GM23248 (cell line): ENCODE measurements at regions not wholly inside any gene's neighbourhood (a gene's known extent, or its start where the extent isn't known, plus 50 kb on each side); places are given as distances from the start of the nearest gene placed in this dataset.

Experiments used
- DNase-seq: peaks from one replicate; pipeline ENCODE4 v3.0.0-alpha.2; 2015
- H2AFZ ChIP-seq: fragments of 200-600 bp; sonication (generic); 2 replicates; pipeline ENCODE4 v1.6.1; 2016; ENCODE audit warnings: antibody characterized with exemption
- H3F3A ChIP-seq: fragments of 200-600 bp; sonication (generic); 2 replicates; pipeline ENCODE4 v1.6.1; 2016; ENCODE audit warnings: mild to moderate bottlenecking, antibody characterized with exemption, mixed run types; ENCODE audit not compliant: insufficient read depth
- H3K27ac ChIP-seq: fragments of 200-600 bp; sonication (generic); 2 replicates; pipeline ENCODE4 v1.5.1; 2016; ENCODE audit warnings: mild to moderate bottlenecking
- H3K27me3 ChIP-seq: fragments of 200-600 bp; sonication (generic); replicated peaks from 2 replicates; pipeline ENCODE4 v1.6.1; 2016; ENCODE audit warnings: mild to moderate bottlenecking; ENCODE audit not compliant: insufficient read depth
- H3K36me3 ChIP-seq: fragments of 200-600 bp; sonication (generic); 2 replicates; pipeline ENCODE4 v1.6.1; 2016; ENCODE audit warnings: low read depth, mild to moderate bottlenecking
- H3K4me1 ChIP-seq: fragments of 200-600 bp; sonication (generic); 2 replicates; pipeline ENCODE4 v1.6.1; 2016; ENCODE audit warnings: mild to moderate bottlenecking; ENCODE audit not compliant: insufficient read depth
- H3K4me2 ChIP-seq: fragments of 200-600 bp; sonication (generic); one replicate; pipeline ENCODE4 v1.6.1; 2016; ENCODE audit warnings: mild to moderate bottlenecking; ENCODE audit not compliant: unreplicated experiment
- H3K4me3 ChIP-seq: fragments of 200-600 bp; sonication (generic); 2 replicates; pipeline ENCODE4 v1.5.1; 2016; ENCODE audit warnings: mild to moderate bottlenecking
- H3K79me2 ChIP-seq: fragments of 200-600 bp; sonication (generic); 2 replicates; pipeline ENCODE4 v1.6.1; 2016; ENCODE audit warnings: mild to moderate bottlenecking; ENCODE audit not compliant: insufficient read depth
- H3K9ac ChIP-seq: fragments of 200-600 bp; sonication (generic); 2 replicates; pipeline ENCODE4 v1.6.1; 2016; ENCODE audit warnings: mild to moderate bottlenecking
- H3K9me2 ChIP-seq: fragments of 200-600 bp; sonication (generic); 2 replicates; pipeline ENCODE4 v1.6.1; 2016; ENCODE audit warnings: mixed run types, mild to moderate bottlenecking, moderate library complexity; ENCODE audit not compliant: insufficient read depth
- H3K9me3 ChIP-seq: fragments of 200-600 bp; sonication (generic); one replicate; pipeline ENCODE4 v1.6.1; 2017; ENCODE audit warnings: low read depth
- H4K20me1 ChIP-seq: fragments of 200-600 bp; sonication (generic); 2 replicates; pipeline ENCODE4 v1.6.0; 2016; ENCODE audit not compliant: insufficient read depth
- EZH2 ChIP-seq: fragments of 200-600 bp; sonication (generic); IDR thresholded peaks from 2 replicates; pipeline ENCODE4 v1.6.1; 2018; ENCODE audit warnings: antibody characterized with exemption, mild to moderate bottlenecking; ENCODE audit not compliant: insufficient read depth, poor library complexity, severe bottlenecking
- EZH2phosphoT487 ChIP-seq: fragments of 200-600 bp; sonication (generic); IDR thresholded peaks from 2 replicates; pipeline ENCODE4 v1.6.1; 2018; ENCODE audit warnings: antibody characterized with exemption, moderate library complexity, mild to moderate bottlenecking, low read depth; ENCODE audit not compliant: insufficient read depth
- WGBS, 2 experiments: methylation state at CpG; one replicate each; pipeline ENCODE4 v1.1.6; 2015 to 2017; ENCODE audit warnings: low lambda C conversion rate in 2 of 2, low coverage in 1 of 2; ENCODE audit errors: missing lambda C conversion rate in 2 of 2; 5-methylcytosine and 5-hydroxymethylcytosine counted together
- in situ Hi-C: fragments of 300-500 bp; cut with MboI; formaldehyde crosslinking; loops from 2 replicates; pipeline ENCODE4 v1.15.0; 2020

- Histone ChIP-seq H3K9me3 (no peaks in the 10 kb centered on the region), H3K27ac (no peak overlapping the region), H3K36me3 (no peaks in the 10 kb centered on the region), H2AFZ (no peak overlapping the region), H3K9ac (no peak overlapping the region), H3K4me2 (no peak overlapping the region), H3K4me1 (no peaks in the 10 kb centered on the region), H3K4me3 (no peak overlapping the region), H3K27me3 (no peaks in the 10 kb centered on the region), H3K9me2 (no peaks in the 10 kb centered on the region), H3F3A (no peaks in the 10 kb centered on the region), H3K79me2 (no peaks in the 10 kb centered on the region), H4K20me1 (no peaks in the 10 kb centered on the region)
- no peak for DNase-seq
- 5 to 7% methylated on average over 5 of the region's 5 CpGs for WGBS, 2 experiments
- TF ChIP-seq EZH2 (no peak), EZH2phosphoT487 (no peak)
- in situ Hi-C loops: no loop called here
Measured at GRCh38 chr7:121810831-121811672, 61.9 kb upstream of the PTPRZ1 start.

DNA sequence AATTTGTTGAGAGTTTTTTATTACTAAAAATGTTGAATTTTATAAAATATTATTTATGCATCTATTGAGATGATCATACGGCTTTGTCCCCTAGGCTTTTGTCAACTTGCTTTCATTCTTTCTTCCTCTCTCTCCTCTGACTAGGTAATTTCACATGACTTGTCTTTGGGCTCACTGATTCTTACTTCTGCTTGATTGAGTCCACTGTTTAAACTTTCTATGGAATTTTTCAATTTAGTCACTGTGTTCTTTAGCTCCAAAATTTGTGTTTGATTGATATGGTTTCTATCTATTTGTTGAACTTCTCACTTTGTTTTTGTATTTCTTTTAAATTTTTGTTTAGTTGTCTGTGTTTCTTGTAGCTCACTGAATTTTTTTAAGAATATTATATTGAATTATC, 65.9 kb upstream of the PTPRZ1 start:
- H2AFZ ChIP-seq: no peak overlapping the region
- no peaks in the 10 kb centered on the region for H3K9me2 ChIP-seq
- in situ Hi-C loops: no loop called here
- H3K27ac ChIP-seq: no peak overlapping the region
- H3K9ac ChIP-seq: no peak overlapping the region
- H3K27me3 ChIP-seq: no peaks in the 10 kb centered on the region
- no peak for DNase-seq
- WGBS, 2 experiments: 23 to 37% methylated on average over 1 of the region's 1 CpG
- TF ChIP-seq EZH2: no peak
- no peak for TF ChIP-seq EZH2phosphoT487
- H3K4me3 ChIP-seq: no peak overlapping the region
- no peaks in the 10 kb centered on the region for H3K36me3 ChIP-seq
- no peaks in the 10 kb centered on the region for H3K4me1 ChIP-seq
- no peaks in the 10 kb centered on the region for H3F3A ChIP-seq
- H3K4me2 ChIP-seq: no peak overlapping the region
- no peaks in the 10 kb centered on the region for H3K79me2 ChIP-seq
- H4K20me1 ChIP-seq: no peaks in the 10 kb centered on the region
- H3K9me3 ChIP-seq: no peaks in the 10 kb centered on the region

DNA sequence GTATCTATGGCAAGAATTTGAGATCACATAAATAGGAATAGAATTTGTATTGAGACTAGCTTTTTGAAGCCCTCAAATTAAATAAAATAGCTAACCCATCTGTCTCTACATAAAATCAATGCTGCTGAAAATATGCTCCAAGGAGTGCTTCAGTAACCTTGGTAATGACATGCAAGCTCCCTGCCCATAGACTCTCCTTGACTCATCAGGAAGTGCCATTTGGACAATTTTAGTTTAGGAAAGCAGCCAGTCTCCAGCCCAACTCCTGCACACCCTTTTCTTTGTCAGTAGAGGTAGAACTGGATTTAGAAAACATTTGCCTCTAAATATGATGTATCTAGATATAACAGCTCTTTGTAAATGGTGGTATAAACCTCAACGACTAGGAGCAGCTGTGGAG, 69.9 kb upstream of the PTPRZ1 start:
- Histone ChIP-seq H3K79me2 (no peaks in the 10 kb centered on the region), H3K27me3 (no peaks in the 10 kb centered on the region), H3K4me3 (no peak overlapping the region), H3K9ac (no peak overlapping the region), H3K4me2 (no peak overlapping the region), H3K9me3 (no peaks in the 10 kb centered on the region), H3K9me2 (no peaks in the 10 kb centered on the region), H3K36me3 (no peaks in the 10 kb centered on the region), H2AFZ (no peak overlapping the region), H3K27ac (no peak overlapping the region), H3F3A (no peaks in the 10 kb centered on the region), H3K4me1 (no peaks in the 10 kb centered on the region), H4K20me1 (no peaks in the 10 kb centered on the region)
- no peak for TF ChIP-seq EZH2phosphoT487
- no peak for TF ChIP-seq EZH2
- no peak for DNase-seq
- WGBS, 2 experiments: 35 to 49% methylated on average over 1 of the region's 1 CpG
- in situ Hi-C loops: no loop called here

DNA sequence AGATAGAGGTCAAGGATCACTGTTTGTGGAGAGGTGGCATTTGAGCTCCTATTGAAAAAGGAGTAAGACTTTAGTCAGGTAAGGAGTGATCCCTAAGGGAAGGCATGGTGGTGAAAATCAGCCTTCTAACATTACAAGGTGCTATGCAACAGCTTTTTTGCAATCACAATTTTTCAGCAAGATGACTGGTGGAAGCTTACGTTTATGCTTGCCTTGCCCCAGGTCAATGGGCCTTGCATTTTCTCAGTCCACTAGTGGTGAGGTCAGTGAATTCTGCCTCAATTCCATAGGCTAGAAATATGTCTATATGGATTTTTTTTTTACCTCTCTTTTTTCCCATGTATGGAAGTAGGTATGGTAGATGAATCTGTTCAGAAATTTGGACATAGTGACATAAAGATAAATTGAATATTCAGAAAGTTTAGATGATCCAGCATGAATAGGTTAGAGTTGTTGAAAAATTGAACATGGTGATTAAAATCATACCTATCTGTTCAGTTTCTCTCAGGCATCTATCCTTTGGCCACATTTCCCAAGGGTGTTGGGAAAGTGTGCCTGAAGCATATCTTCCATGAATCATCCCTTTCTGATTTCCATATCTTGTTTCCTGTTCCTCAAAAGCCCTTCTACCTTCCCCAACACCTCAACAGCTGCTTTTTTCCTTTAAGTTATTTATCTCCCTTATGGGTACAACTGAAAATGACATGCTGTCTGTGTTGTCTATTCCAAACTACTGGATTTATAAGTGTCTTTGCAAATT, 71.9 kb upstream of the PTPRZ1 start:
- Histone ChIP-seq H3K36me3 (no peaks in the 10 kb centered on the region), H3F3A (no peaks in the 10 kb centered on the region), H4K20me1 (no peaks in the 10 kb centered on the region), H3K4me3 (no peak overlapping the region), H3K79me2 (no peaks in the 10 kb centered on the region), H3K9me2 (no peaks in the 10 kb centered on the region), H3K9me3 (no peaks in the 10 kb centered on the region), H3K4me2 (no peak overlapping the region), H3K27me3 (no peaks in the 10 kb centered on the region), H2AFZ (no peak overlapping the region), H3K4me1 (no peaks in the 10 kb centered on the region), H3K9ac (no peak overlapping the region), H3K27ac (no peak overlapping the region)
- no peak for TF ChIP-seq EZH2
- no peak for TF ChIP-seq EZH2phosphoT487
- in situ Hi-C loops: no loop called here
- no peak for DNase-seq
- WGBS, 2 experiments: 81 to 86% methylated on average over 1 of the region's 1 CpG
